Forelimb muscle (tissue), 1 donor: ENCODE measurements at regions not wholly inside any gene's neighbourhood (a gene's known extent, or its start where the extent isn't known, plus 50 kb on each side); places are given as distances from the start of the nearest gene placed in this dataset.

Source experiments
- DNase-seq: peaks from one replicate; pipeline ENCODE4 v3.0.0-alpha.2; 2013; ENCODE audit warnings: low read depth

- DNase-seq: no peak
Observed at GRCh38 chr1:22315315-22316078, 136.2 kb upstream of the ZBTB40 start.

GRCh38 chr1:22317231-22317919 is 134.3 kb upstream of the ZBTB40 start:
- no peak for DNase-seq

GRCh38 chr1:22317920-22318243 is 133.8 kb upstream of the ZBTB40 start:
- DNase-seq: no peak

- DNase-seq: no peak
Observed at GRCh38 chr1:22318279-22318981, 133.2 kb upstream of the ZBTB40 start.

GRCh38 chr1:22319608-22320007 is 132.0 kb upstream of the ZBTB40 start:
- no peak for DNase-seq

GRCh38 chr1:22320587-22321344 is 130.9 kb upstream of the ZBTB40 start:
- DNase-seq: no peak

GRCh38 chr1:22321917-22322316 is 129.7 kb upstream of the ZBTB40 start:
- no peak for DNase-seq

GRCh38 chr1:22323141-22323845 is 128.4 kb upstream of the ZBTB40 start:
- no peak for DNase-seq

GRCh38 chr1:22323846-22324504 is 127.7 kb upstream of the ZBTB40 start:
- DNase-seq: no peak

GRCh38 chr1:22325531-22326371 is 125.9 kb upstream of the ZBTB40 start:
- DNase-seq: no peak

- DNase-seq: no peak
Observed at GRCh38 chr1:22326372-22326915, 125.2 kb upstream of the ZBTB40 start.

- DNase-seq: no peak
Observed at GRCh38 chr1:22326931-22327330, 124.7 kb upstream of the ZBTB40 start.

- DNase-seq: no peak
Observed at GRCh38 chr1:22327411-22327810, 124.2 kb upstream of the ZBTB40 start.

- no peak for DNase-seq
Observed at GRCh38 chr1:22328331-22329147, 123.1 kb upstream of the ZBTB40 start.

GRCh38 chr1:22329148-22329515 is 122.5 kb upstream of the ZBTB40 start:
- DNase-seq: no peak

GRCh38 chr1:22330092-22330759 is 121.4 kb upstream of the ZBTB40 start:
- no peak for DNase-seq

- DNase-seq: no peak
Observed at GRCh38 chr1:22330760-22331119, 120.9 kb upstream of the ZBTB40 start.
